Stomach (tissue), 4 donors: ENCODE measurements at regions not wholly inside any gene's neighbourhood (a gene's known extent, or its start where the extent isn't known, plus 50 kb on each side); places are given as distances from the start of the nearest gene placed in this dataset.

Experiments used
- EP300 ChIP-seq: sonication (generic); formaldehyde crosslinking; IDR thresholded peaks from one replicate; pipeline ENCODE4 v1.6.1; 2017; ENCODE audit warnings: antibody characterized with exemption
- POLR2A ChIP-seq, 4 donors: fragments of 450-650 bp; IDR thresholded peaks; one replicate each; pipeline ENCODE4 v1.6.1; 2016; ENCODE audit warnings: antibody characterized with exemption in 4 of 4, control low read depth in 2 of 4, mild to moderate bottlenecking in 1 of 4, moderate library complexity in 1 of 4
- POLR2AphosphoS5 ChIP-seq, 3 donors: sonication (generic); formaldehyde crosslinking; IDR thresholded peaks; one replicate each; pipeline ENCODE4 v1.6.1; 2016; ENCODE audit warnings: antibody characterized with exemption in 3 of 3
- TF ChIP-seq, protein P1 (sequence below), 7 experiments: fragments of 450-650 bp in 4 of 7; fragments of 200-600 bp in 3 of 7; sonication (generic) in 3 of 7; IDR thresholded peaks; one replicate each; pipeline ENCODE4 v1.5.1; 2016 to 2019; ENCODE audit warnings: antibody characterized with exemption in 7 of 7, control low read depth in 2 of 7, mild to moderate bottlenecking in 1 of 7

DNA sequence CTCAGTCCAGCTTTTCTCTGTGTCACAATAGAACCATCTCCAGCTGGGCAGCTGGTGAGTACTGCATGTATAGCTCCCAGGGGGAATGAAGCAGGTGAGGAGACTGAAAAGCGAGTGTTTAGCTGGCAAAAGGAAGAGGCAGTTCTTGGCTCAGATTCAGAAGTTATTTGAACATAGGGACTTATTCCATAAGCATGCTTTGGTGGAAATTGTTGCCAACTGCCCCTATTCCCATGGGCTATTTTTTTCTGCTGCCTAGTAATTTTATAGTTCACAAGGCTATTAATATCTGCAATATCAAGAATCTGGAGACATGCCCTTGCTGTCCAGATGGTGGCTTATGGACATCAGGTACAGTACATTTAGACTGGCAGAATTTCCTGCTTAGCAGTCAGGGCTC, 1112.7 kb downstream of the LRFN5 start:
- TF ChIP-seq, protein P1, sequence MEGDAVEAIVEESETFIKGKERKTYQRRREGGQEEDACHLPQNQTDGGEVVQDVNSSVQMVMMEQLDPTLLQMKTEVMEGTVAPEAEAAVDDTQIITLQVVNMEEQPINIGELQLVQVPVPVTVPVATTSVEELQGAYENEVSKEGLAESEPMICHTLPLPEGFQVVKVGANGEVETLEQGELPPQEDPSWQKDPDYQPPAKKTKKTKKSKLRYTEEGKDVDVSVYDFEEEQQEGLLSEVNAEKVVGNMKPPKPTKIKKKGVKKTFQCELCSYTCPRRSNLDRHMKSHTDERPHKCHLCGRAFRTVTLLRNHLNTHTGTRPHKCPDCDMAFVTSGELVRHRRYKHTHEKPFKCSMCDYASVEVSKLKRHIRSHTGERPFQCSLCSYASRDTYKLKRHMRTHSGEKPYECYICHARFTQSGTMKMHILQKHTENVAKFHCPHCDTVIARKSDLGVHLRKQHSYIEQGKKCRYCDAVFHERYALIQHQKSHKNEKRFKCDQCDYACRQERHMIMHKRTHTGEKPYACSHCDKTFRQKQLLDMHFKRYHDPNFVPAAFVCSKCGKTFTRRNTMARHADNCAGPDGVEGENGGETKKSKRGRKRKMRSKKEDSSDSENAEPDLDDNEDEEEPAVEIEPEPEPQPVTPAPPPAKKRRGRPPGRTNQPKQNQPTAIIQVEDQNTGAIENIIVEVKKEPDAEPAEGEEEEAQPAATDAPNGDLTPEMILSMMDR (IDR thresholded peaks at IDR 0.05), result no peak
- TF ChIP-seq POLR2AphosphoS5 (IDR thresholded peaks at IDR 0.05) (no peak), EP300 (no peak), POLR2A (IDR thresholded peaks at IDR 0.05) (no peak)
